ENCODE measurements at regions not wholly inside any gene's neighbourhood (a gene's known extent, or its start where the extent isn't known, plus 50 kb on each side); places are given as distances from the start of the nearest gene placed in this dataset.

DNA sequence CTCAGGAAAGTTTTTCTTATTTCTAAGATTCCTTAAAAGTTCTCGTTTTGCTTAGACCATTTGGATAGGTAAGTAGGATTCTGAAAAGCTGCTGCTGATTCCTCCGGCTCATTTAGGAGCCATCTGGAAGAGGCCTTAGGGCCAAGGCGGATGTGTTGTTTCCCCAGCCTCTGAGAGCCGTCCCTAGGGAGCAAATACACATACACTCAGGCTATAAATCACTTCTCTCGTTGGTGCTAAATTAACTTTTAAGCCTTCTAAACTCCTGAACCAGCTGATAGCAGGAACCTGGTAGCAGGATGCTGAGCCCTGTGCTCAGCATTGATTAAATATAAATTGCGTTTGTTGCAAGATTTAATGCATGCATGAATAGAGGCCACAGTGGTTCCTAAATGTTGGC lies 109.8 kb downstream of the ADCYAP1 start:
- TF ChIP-seq, protein P1, sequence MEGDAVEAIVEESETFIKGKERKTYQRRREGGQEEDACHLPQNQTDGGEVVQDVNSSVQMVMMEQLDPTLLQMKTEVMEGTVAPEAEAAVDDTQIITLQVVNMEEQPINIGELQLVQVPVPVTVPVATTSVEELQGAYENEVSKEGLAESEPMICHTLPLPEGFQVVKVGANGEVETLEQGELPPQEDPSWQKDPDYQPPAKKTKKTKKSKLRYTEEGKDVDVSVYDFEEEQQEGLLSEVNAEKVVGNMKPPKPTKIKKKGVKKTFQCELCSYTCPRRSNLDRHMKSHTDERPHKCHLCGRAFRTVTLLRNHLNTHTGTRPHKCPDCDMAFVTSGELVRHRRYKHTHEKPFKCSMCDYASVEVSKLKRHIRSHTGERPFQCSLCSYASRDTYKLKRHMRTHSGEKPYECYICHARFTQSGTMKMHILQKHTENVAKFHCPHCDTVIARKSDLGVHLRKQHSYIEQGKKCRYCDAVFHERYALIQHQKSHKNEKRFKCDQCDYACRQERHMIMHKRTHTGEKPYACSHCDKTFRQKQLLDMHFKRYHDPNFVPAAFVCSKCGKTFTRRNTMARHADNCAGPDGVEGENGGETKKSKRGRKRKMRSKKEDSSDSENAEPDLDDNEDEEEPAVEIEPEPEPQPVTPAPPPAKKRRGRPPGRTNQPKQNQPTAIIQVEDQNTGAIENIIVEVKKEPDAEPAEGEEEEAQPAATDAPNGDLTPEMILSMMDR (IDR thresholded peaks at IDR 0.05; ENCODE audit: low read length) = no peak
- TF ChIP-seq EZH2 (optimal IDR thresholded peaks at IDR 0.05; ENCODE audit: low read depth, low read length) = no peak
- no peak for TF ChIP-seq EZH2phosphoT487 (IDR thresholded peaks at IDR 0.05; ENCODE audit: low read length)
